CD4-positive, alpha-beta T cell treated with Interleukin-6 at 100 ng/mL for 8 hours (primary cell): ENCODE measurements at regions not wholly inside any gene's neighbourhood (a gene's known extent, or its start where the extent isn't known, plus 50 kb on each side); places are given as distances from the start of the nearest gene placed in this dataset.
"Not testable (repeated sequence)": the region's sequence is repeated elsewhere in the genome, so short reads cannot be mapped to it uniquely, and the experiment has no call there.

Source experiments
- DNase-seq: peaks from one replicate; pipeline ENCODE4 v3.0.0-alpha.2; 2020; ENCODE audit warnings: mixed read lengths, low spot score

DNA sequence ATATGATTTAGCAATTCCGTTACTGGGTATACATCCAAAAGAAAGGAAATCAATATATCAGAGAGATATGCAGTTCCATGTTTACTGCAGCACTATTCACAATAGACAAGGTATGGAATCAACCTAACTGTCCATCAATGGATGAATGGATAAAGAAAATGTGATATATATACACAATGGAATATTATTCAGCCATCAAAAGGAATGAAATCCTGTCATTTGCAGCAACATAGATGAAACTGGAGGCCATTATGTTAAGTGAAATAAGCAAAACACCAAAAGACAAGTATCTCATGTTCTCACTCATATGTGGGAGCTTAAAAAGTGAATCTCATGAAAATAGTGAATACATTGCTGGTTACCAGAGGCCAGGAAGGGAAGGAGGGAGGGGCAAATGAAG lies 390.8 kb downstream of the ZFHX3 start:
- no peak for DNase-seq

DNA sequence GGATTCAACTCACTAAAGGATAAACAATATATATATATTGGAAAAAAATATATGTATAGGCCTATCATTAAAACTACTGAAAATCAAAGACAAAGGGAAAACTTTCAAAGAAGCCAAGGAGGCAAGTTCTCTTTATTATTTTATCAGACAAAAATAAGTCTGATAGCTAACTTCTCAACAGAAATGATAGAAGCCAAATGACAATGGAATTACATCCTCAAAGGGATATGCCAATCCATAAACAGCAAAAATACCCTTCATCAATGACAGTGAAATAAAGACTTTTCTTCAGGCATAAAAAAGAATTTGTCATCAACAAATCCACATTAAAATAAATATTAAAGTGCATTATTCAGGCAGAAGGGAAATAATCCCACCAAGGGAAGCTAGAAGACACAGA lies 393.4 kb downstream of the ZFHX3 start:
- no peak for DNase-seq

DNA sequence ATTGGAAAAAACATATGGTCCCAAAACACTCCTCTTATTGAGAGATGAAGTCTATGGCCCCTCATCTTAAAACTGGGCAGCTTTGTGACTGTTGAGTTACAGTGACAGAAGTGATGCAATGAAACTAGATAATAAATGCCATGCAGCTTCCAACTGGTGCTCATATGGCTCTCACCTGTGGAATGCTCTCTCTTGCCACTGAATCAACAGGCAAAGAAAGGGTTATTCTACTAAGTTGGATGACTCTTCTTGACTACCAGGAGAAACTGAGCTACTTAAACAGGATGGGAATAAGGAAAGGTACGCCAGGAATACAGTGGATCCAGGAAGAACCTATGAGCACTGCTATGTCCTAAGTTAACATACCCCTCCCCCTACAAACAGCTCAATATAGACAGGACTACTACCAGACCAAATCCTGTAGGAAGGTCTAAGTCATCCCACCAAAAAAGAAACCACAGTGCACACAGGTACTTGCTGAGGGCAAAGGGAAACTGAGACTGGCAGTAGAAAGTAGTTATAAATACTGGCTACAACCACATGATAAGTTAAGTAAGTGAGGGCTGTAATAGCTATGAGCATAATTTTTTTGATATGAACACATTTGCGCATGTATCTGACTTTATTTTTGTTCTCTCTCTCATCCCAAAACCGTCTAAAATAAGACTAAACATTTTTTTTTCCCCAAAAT lies 398.5 kb downstream of the ZFHX3 start:
- DNase-seq = no peak

DNA sequence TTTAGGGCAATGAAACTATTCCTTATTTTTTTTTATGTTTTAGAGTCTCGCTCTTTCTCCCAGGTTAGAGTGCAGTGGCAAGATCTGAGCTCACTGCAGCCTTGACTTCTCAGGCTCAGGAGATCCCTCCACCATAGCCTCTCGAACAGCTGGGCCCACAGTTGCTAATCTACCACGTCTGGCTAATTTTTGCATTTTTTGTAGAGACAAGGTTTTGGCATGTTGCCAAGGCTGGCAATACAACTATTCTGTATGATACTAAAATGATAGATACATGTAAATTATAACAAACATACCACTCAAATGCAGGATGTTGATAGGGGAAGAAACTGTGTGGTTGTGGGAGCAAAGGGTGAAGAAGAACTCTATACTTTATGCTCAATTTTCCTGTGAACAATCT lies 401.3 kb downstream of the ZFHX3 start:
- DNase-seq = no peak

DNA sequence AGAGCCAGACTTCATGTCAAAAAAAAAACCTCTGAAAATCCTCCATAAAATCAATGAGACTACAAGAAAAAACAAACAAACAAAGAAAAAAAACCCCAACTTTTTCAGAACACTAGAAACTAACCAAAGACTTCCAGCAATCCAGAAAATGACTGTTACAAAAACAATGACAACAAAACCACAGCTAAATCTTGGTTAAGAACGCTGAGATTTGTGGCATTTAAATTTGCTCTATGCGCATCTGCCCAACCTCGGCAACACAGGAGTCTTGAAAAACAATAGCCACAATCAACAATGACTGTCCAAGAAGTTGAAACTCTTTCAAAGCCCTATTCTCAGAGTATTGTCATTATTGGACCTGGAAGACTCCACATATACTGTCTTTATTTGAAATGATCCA lies 402.4 kb downstream of the ZFHX3 start:
- no peak for DNase-seq

DNA sequence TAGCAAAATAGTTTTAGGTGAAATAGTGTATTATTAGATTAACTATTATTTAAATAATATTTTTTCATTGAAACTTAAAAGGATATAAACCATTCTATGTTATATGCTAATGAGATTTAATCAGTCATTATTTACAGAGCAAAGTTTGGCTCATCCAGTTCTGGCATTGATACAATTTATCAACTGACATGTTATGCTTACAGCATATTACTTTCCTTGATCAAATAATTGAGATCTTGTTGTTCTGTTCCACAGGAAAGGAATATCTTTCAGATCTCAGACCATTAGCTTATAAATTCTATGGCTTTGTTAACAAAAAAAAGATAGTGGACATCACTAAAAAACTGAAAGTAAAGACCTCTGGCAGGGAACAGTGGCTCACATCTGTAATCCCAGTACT lies 403.0 kb downstream of the ZFHX3 start:
- no peak for DNase-seq

DNA sequence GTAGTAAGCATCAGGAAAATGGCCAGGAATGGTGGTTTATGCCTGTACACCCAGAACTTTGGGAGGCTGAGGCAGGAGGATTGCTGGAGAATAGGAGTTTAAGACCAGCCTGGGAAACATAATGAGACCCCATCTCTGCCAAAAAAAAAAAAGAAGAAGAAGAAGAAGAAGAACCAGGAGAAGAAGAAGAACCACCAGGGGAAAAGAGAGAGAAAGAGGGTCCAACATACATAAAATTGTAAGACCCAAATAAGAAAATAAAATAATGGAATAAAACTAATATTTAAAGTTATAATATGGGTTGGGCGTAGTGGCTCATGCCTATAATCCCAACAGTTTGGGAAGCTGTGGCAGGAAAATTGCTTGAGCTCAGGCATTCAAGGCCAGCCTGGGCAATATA lies 408.4 kb downstream of the ZFHX3 start:
- DNase-seq = no peak

DNA sequence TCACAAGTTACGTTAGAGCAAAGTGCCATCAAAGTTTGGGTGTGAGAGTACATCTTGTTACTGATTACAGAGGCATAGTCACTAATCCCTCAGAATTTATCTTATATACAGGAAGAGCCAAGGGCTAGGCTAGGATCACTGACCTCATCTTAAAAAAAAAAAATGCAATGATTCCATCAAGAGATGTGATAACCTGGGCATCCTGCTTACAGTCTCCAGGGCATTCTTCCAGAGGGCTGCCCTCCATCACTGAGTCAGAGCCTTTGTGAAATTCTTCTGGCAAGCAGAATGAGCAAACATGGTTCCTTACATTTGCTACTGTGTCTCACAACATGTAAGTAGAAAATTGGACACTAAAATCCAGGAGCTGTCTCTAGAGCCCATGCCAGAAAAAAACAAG lies 410.6 kb downstream of the ZFHX3 start:
- no peak for DNase-seq

DNA sequence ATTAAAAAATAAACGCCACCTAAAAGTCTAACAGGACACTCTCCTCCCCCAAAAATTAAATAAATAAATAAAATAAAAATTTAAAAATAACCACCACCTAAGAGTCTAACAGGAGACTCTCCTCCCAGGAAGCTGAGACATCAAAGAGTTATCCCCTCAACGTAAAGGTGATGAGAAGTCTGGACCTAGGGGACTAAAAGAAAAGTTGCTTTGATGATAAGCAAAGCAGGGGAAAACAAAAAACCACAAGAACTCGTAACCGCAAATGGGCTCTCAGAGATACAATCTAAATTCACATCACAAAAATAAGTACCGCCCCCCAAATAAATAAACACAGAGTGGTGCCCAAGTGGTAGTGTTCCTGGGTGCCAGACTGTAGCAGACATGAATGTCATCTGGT lies 412.2 kb downstream of the ZFHX3 start:
- no peak for DNase-seq

DNA sequence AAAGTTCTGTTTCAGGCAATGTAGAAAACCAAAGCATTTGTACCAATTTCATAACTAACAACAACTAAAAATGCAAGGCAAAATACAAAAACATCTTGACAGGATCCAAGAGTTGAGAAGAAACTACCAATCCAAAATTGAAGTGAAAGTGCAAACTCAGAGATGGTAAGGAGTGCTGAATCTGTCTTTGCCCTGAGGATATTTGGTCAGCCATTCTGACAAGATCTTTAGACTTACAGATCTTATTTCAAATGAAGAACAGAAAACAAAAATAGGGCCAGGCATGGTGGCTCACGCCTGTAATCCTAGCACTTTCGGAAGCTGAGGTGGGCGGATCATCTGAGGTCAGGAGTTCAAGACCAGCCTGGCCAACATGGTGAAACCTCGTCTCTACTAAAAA lies 412.8 kb downstream of the ZFHX3 start:
- DNase-seq = no peak

DNA sequence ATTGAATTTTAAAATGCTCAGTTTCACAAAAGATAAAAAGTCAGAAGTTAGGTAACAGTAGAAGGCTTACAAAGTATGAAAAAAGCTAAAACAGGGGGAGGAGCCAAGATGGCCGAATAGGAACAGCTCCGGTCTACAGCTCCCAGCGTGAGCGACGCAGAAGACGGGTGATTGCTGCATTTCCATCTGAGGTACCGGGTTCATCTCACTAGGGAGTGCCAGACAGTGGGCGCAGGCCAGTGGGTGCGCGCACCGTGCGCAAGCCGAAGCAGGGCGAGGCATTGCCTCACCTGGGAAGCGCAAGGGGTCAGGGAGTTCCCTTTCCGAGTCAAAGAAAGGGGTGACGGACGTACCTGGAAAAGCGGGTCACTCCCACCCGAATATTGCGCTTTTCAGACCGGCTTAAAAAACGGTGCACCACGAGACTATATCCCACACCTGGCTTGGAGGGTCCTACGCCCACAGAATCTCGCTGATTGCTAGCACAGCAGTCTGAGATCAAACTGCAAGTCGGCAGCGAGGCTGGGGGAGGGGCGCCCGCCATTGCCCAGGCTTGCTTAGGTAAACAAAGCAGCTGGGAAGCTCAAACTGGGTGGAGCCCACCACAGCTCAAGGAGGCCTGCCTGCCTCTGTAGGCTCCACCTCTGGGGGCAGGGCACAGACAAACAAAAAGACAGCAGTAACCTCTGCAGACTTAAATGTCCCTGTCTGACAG lies 420.6 kb downstream of the ZFHX3 start:
- not testable (repeated sequence) for DNase-seq

DNA sequence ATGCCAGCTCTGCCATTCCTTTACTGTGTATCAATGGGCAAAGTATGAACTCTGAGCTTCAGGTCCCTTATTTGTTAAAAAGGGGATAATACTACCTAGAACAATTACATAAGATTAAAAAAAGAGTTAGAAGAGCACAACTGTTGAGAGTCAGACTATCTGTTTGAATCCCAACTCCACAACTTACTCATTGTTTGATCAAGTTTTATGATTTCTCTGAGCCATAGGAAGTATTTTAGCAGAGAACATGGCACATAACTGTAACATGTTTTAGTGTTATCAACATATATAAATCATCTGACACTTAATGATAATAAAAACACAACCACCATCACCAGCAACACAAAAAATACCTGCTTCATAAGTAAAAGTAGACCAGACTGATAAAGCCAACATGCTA lies 421.3 kb downstream of the ZFHX3 start:
- DNase-seq = no peak

DNA sequence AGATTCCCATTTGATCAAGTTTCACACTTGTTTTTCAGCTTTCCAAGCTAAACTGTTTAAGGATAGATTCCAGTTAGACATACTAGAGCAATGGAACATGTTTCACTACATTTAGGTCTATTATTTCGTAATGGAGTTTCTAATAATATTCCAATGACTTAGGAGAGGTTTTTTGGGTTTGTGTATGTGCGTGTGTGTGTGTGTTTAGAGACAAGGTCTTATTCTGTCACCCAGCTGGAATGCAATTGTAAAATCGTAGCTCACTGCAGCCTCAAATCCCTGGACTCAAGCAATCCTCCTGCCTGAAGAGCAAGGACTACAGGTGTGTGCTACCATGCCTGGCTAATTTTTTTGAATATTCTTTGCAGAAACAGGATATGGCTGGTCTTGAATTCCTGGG lies 426.3 kb downstream of the ZFHX3 start:
- no peak for DNase-seq

DNA sequence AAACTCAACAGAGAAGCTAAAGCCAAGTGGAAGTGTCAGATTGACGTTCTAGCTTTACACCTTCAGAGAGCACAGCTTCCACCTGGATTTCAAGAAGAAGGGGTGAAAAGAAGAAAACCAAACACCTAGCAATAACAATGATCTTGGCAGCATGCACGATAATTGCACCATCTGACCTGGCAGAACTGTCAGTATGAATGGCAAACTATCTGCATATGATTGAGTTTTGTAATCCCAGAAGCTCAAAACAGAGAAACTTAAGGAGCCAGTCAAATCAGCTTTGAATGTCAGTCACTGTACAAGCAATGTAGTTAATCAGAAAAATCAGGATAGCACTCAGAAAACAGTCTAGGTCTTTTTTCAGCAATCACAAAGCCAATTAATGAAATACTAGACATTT lies 427.1 kb downstream of the ZFHX3 start:
- DNase-seq = no peak

DNA sequence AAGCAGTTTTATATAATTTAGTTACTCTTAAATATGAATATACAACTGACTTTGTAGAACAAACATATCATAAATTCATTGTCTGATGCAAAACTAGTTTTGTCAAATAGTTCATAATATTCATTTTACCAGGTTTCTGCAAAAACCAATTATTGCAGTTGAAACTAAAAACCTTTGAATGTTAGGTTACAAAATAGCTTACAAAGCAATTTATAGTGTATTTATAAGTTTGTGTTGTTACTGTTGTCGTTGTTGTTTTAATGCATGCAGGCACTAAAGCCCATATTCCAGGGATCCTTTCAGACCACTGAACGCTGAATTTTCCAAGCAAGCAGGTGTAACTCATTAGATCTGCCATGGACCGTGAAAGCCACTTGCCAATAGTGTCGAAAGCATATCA lies 427.6 kb downstream of the ZFHX3 start:
- DNase-seq = no peak

DNA sequence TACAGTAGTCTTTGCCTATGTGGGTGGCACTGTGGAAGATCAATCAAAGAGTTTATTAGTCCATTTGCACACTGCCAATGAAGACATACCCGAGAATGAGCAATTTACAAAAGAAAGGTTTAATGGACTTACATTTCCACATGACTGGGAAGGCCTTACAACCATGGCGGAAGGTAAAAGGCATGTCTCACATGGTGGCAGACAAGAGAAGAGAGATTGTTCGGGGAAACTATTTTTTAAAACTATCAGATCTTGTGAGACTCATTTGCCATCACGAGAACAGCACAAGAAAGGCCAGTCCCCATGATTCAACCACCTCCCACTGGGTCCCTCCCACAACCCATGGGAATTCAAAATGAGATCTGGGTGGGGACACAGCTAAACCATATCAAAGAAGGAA lies 432.1 kb downstream of the ZFHX3 start:
- DNase-seq = no peak

DNA sequence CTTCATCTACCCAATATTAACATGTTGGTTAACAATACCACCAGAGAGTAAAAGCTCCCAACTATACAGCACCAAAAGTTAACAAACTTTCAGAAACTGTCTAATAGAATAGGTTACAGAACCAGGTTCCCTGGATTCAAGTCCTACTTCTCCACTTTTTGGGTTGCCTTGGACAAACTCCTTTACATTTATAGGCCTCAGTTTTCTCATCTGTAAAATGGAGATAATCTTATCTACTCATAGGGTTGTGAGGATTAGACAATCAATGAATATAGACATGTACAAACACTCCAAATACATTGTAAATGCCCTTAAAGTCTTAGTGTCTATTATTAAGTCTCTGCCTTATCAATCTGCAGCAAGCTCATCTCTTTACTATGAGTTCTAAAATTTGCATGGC lies 435.2 kb downstream of the ZFHX3 start:
- DNase-seq = no peak

DNA sequence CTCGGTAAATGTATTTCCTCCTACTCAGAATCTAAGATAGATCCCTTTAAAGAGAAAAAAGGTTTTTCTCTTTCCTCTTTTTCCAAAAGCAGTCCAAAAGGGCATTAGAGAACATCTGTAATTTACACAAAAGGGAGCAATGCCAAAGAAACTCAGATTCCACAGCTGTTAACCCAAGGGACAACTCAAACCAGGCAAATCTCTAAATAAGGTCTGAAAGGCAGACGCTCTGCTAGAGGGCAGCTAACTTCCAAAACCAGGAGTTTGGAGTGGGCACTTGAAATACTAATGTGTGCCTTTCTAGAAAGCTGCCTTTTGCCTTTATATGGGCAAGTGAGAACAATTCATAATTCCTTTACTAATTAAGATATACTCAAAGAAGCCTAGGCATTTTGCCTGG lies 435.7 kb downstream of the ZFHX3 start:
- no peak for DNase-seq

DNA sequence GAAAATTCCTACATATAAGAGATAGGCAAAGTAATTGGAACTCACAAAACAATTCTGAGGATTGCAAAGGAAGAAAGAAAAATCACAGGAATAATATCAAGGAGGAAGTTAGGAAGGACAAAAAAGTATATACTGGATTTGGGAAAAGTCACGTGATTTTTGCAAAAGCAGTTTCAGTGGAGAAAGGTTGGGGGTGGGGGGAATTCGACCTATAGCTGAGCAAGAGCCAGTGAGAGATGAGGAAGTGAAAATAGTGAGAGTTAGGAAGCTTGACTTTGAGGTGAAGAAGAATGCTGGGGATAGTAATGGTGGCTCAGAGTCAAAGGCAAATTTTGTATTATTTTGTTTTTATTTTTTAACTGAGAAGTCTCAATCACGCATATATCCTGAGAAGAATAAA lies 438.0 kb upstream of the PMFBP1 start:
- DNase-seq = no peak

DNA sequence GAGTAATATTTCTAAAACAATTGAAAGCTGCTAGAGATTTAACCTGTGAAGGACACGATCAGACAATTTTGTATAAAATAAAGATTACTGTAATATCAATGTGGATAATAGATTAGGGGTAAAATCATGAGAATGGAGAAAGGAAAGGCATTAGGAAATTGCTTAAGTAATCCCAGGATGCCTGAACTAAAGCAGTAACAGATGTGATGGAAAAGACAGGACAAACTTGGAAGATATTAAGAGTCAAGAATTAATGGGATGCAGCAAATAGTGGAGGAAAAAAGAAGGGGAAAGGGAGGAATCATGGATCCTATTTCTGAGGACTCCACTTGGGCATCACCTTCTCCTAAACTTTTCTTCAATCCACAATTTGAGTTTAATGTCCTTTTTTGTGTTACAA lies 437.1 kb upstream of the PMFBP1 start:
- DNase-seq = no peak

DNA sequence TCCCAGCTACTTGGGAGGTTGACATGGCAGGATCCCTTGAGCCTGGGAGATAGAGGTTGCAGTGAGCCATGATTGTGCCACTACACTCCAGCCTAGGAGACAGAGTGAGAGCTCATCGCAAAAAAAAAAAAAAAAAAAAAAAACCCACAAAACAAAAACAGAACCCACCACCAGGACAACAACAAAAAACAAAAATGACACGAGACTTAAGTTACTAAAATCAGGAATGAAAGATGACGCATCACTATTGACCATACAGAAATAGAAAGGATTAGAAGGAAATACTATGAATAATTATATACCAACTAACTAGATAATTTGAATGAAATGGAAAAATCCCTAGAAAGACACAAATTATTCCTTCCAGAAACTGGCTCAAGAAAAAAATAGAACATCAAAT lies 432.4 kb upstream of the PMFBP1 start:
- no peak for DNase-seq

DNA sequence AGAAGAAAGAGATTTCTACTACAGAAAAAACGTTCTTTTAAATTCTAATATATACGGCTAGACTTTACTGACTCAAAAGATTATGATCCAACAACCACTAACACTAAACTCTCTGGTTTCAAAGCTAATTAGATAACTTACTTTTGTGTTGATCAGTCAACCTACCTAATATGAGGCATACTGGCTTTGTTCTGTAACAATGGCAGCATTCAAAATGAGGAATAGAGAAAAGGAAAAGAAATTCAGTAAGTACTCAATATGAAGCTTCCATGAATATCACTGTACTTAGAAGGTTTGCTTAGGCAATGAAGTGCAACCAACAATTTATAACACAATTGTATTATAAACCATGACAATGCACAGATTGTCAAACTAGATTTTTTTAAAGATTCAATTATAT lies 430.5 kb upstream of the PMFBP1 start:
- no peak for DNase-seq

DNA sequence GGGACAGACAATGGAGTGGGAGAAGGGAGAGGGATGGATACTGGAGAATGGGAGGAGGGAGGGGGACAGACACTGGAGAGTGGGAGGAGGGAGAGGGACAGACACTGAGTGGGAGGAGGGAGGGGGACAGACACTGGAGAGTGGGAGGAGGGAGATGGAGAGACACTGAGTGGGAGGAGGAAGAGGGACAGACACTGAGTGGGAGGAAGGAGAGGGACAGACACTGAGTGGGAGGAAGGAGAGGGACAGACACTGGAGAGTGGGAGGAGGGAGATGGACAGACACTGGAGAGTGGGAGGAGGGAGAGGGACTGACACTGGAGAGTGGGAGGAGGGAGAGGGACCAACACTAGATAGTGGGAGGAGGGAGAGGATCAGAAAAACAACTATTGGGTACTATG lies 426.7 kb upstream of the PMFBP1 start:
- no peak for DNase-seq

DNA sequence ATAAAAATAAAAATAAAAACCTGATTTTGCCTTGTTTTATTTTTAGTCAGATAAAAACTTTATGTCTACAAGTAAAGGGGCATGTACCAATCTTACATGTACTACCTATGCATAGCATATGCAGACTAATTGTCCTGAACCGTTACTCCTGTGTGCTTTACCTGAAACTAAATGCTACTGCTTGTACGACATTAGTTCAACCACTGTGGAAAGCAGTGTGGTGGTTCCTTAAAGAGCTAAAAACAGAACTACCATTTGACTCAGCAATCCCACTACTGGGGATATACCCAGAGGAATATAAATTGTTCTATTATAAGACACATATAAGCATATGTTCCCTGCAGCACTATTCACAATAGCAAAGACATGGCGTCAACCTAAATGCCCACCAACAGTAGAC lies 426.0 kb upstream of the PMFBP1 start:
- no peak for DNase-seq
